ENCODE measurements at regions not wholly inside any gene's neighbourhood (a gene's known extent, or its start where the extent isn't known, plus 50 kb on each side); places are given as distances from the start of the nearest gene placed in this dataset.

GRCh38 chr7:26590709-26591108, 273.7 kb downstream of the SKAP2 start:
- no peak overlapping the region for H3K4me3 ChIP-seq (ENCODE audit: low read length)
- no peak for TF ChIP-seq ZNF274 (IDR thresholded peaks at IDR 0.05; ENCODE audit: low read depth, low read length)

- no peak overlapping the region for H3K4me3 ChIP-seq (ENCODE audit: low read length)
- TF ChIP-seq ZNF274 (IDR thresholded peaks at IDR 0.05; ENCODE audit: low read depth, low read length): no peak
Observed at GRCh38 chr7:26592011-26592410, 272.4 kb downstream of the SKAP2 start.

GRCh38 chr7:26593393-26593792, 271.0 kb downstream of the SKAP2 start:
- TF ChIP-seq ZNF274 (IDR thresholded peaks at IDR 0.05; ENCODE audit: low read depth, low read length): no peak
- no peak overlapping the region for H3K4me3 ChIP-seq (ENCODE audit: low read length)

- H3K4me3 ChIP-seq (ENCODE audit: low read length): no peak overlapping the region
- no peak for TF ChIP-seq ZNF274 (IDR thresholded peaks at IDR 0.05; ENCODE audit: low read depth, low read length)
Observed at GRCh38 chr7:26593896-26594295, 270.5 kb downstream of the SKAP2 start.

- H3K4me3 ChIP-seq (ENCODE audit: low read length): no peak overlapping the region
- TF ChIP-seq ZNF274 (IDR thresholded peaks at IDR 0.05; ENCODE audit: low read depth, low read length): no peak
Observed at GRCh38 chr7:26594553-26594952, 269.8 kb downstream of the SKAP2 start.

GRCh38 chr7:26598867-26599266, 265.5 kb downstream of the SKAP2 start:
- H3K4me3 ChIP-seq (ENCODE audit: low read length): no peak overlapping the region
- no peak for TF ChIP-seq ZNF274 (IDR thresholded peaks at IDR 0.05; ENCODE audit: low read depth, low read length)

GRCh38 chr7:26599982-26600381, 264.4 kb downstream of the SKAP2 start:
- H3K4me3 ChIP-seq (ENCODE audit: low read length): no peak overlapping the region
- TF ChIP-seq ZNF274 (IDR thresholded peaks at IDR 0.05; ENCODE audit: low read depth, low read length): no peak

- no peak overlapping the region for H3K4me3 ChIP-seq (ENCODE audit: low read length)
- TF ChIP-seq ZNF274 (IDR thresholded peaks at IDR 0.05; ENCODE audit: low read depth, low read length): no peak
Observed at GRCh38 chr7:26600411-26600810, 264.0 kb downstream of the SKAP2 start.

GRCh38 chr7:26603631-26604030, 260.8 kb downstream of the SKAP2 start:
- TF ChIP-seq ZNF274 (IDR thresholded peaks at IDR 0.05; ENCODE audit: low read depth, low read length): no peak
- H3K4me3 ChIP-seq (ENCODE audit: low read length): no peak overlapping the region

- TF ChIP-seq ZNF274 (IDR thresholded peaks at IDR 0.05; ENCODE audit: low read depth, low read length): no peak
Observed at GRCh38 chr7:26608402-26608801, 256.0 kb downstream of the SKAP2 start.

GRCh38 chr7:26609082-26609481, 255.3 kb downstream of the SKAP2 start:
- no peak overlapping the region for H3K4me3 ChIP-seq (ENCODE audit: low read length)
- TF ChIP-seq ZNF274 (IDR thresholded peaks at IDR 0.05; ENCODE audit: low read depth, low read length): no peak

More at GRCh38 chr7:26608402-26608801, 256.0 kb downstream of the SKAP2 start:
- H3K4me3 ChIP-seq (ENCODE audit: low read length): no peak overlapping the region

GRCh38 chr7:26609532-26609931, 254.9 kb downstream of the SKAP2 start:
- TF ChIP-seq ZNF274 (IDR thresholded peaks at IDR 0.05; ENCODE audit: low read depth, low read length): no peak

GRCh38 chr7:26612742-26613141, 251.6 kb downstream of the SKAP2 start:
- TF ChIP-seq ZNF274 (IDR thresholded peaks at IDR 0.05; ENCODE audit: low read depth, low read length): no peak
- H3K4me3 ChIP-seq (ENCODE audit: low read length): no peak overlapping the region

More at GRCh38 chr7:26609532-26609931, 254.9 kb downstream of the SKAP2 start:
- H3K4me3 ChIP-seq (ENCODE audit: low read length): no peak overlapping the region

GRCh38 chr7:26614503-26614902, 249.9 kb downstream of the SKAP2 start:
- TF ChIP-seq ZNF274 (IDR thresholded peaks at IDR 0.05; ENCODE audit: low read depth, low read length): no peak
- no peak overlapping the region for H3K4me3 ChIP-seq (ENCODE audit: low read length)

GRCh38 chr7:26616235-26616634, 248.2 kb downstream of the SKAP2 start:
- no peak for TF ChIP-seq ZNF274 (IDR thresholded peaks at IDR 0.05; ENCODE audit: low read depth, low read length)
- no peak overlapping the region for H3K4me3 ChIP-seq (ENCODE audit: low read length)

- TF ChIP-seq ZNF274 (IDR thresholded peaks at IDR 0.05; ENCODE audit: low read depth, low read length): no peak
- no peak overlapping the region for H3K4me3 ChIP-seq (ENCODE audit: low read length)
Observed at GRCh38 chr7:26617066-26617465, 247.3 kb downstream of the SKAP2 start.
